DND-41 (cell line): ENCODE measurements at regions not wholly inside any gene's neighbourhood (a gene's known extent, or its start where the extent isn't known, plus 50 kb on each side); places are given as distances from the start of the nearest gene placed in this dataset.

Source experiments
- EZH2 ChIP-seq: IDR thresholded peaks from 3 replicates; pipeline ENCODE4 v1.6.1; 2012; ENCODE audit warnings: borderline replicate concordance, low read depth, mild to moderate bottlenecking, moderate library complexity, low read length, inconsistent platforms; ENCODE audit not compliant: severe bottlenecking
- TF ChIP-seq, protein P1 (sequence below): IDR thresholded peaks from 2 replicates; pipeline ENCODE4 v1.5.1; 2012; ENCODE audit warnings: borderline replicate concordance, low read length, moderate library complexity, mild to moderate bottlenecking; ENCODE audit not compliant: poor library complexity, severe bottlenecking; ENCODE audit errors: extremely low read depth

DNA sequence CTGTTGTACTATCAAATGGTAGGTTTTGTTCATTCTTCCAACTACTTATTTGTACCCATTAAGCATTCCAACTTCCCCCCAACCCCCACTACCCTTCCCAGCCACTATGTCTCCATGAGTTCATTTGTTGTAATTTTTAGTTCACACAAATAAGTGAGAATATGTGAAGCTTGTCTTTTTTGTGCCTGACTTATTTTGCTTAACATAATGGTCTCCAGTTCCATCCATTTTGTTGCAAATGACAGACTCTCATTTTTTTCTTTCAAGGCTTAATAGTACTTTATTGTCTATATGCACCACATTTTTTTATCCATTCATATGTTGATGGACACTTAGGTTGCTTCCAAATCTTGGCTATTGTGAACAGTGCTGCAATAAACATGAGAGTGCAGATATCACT, 86.2 kb downstream of the ALG10B start:
- TF ChIP-seq, protein P1, sequence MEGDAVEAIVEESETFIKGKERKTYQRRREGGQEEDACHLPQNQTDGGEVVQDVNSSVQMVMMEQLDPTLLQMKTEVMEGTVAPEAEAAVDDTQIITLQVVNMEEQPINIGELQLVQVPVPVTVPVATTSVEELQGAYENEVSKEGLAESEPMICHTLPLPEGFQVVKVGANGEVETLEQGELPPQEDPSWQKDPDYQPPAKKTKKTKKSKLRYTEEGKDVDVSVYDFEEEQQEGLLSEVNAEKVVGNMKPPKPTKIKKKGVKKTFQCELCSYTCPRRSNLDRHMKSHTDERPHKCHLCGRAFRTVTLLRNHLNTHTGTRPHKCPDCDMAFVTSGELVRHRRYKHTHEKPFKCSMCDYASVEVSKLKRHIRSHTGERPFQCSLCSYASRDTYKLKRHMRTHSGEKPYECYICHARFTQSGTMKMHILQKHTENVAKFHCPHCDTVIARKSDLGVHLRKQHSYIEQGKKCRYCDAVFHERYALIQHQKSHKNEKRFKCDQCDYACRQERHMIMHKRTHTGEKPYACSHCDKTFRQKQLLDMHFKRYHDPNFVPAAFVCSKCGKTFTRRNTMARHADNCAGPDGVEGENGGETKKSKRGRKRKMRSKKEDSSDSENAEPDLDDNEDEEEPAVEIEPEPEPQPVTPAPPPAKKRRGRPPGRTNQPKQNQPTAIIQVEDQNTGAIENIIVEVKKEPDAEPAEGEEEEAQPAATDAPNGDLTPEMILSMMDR: no peak
- TF ChIP-seq EZH2: no peak
